ENCODE measurements at regions not wholly inside any gene's neighbourhood (a gene's known extent, or its start where the extent isn't known, plus 50 kb on each side); places are given as distances from the start of the nearest gene placed in this dataset.

- no peak for DNase-seq (ENCODE audit: low spot score)
- peak overlapping the region; percentile 48 to 79 (median 51) for H3K4me3 ChIP-seq (ENCODE audit: low read depth in 1 of 3, low read length in 3 of 3)
- TF ChIP-seq TAF1 (conservative IDR thresholded peaks at IDR 0.05) (peak; percentile 4), RAD21 (IDR thresholded peaks at IDR 0.05) (no peak)
- WGBS = 28% methylated on average over 3 of the region's 3 CpGs
- H3K36me3 ChIP-seq (ENCODE audit: control insufficient read depth in 4 of 4, insufficient read depth in 3 of 4, low read depth in 1 of 4, low read length in 3 of 4) = peaks cover 0 to 4% (median 0%) of the 10 kb centered on the region in 4 donors
- no peaks in the 10 kb centered on the region for H3K27me3 ChIP-seq (ENCODE audit: control insufficient read depth in 4 of 4, insufficient read depth in 4 of 4, low read length in 3 of 4)
- no peaks in the 10 kb centered on the region for H3K9me3 ChIP-seq (ENCODE audit: control insufficient read depth in 4 of 4, low read length in 3 of 4)
- H3K27ac ChIP-seq (ENCODE audit: low read depth in 1 of 2, low read length in 2 of 2) = peak overlapping the region; percentile 84 to 94
- peak overlapping the region; percentile 89 to 92 for H3K9ac ChIP-seq (ENCODE audit: low read depth in 1 of 2, low read length in 2 of 2)
- peaks cover 4 to 32% (median 15%) of the 10 kb centered on the region in 4 donors for H3K4me1 ChIP-seq (ENCODE audit: control insufficient read depth in 4 of 4, insufficient read depth in 4 of 4, low read length in 3 of 4)
Observed at GRCh38 chr2:64731263-64731643, 77.5 kb upstream of the SERTAD2 start.

GRCh38 chr2:64731746-64732145 is 78.0 kb upstream of the SERTAD2 start:
- 75% methylated on average over 5 of the region's 5 CpGs for WGBS
- DNase-seq (ENCODE audit: low spot score) = no peak
- no peak overlapping the region for H3K4me3 ChIP-seq (ENCODE audit: low read depth in 1 of 3, low read length in 3 of 3)
- peak overlapping the region; percentile 89 to 92 for H3K9ac ChIP-seq (ENCODE audit: low read depth in 1 of 2, low read length in 2 of 2)
- H3K27me3 ChIP-seq (ENCODE audit: control insufficient read depth in 4 of 4, insufficient read depth in 4 of 4, low read length in 3 of 4) = no peaks in the 10 kb centered on the region
- peak overlapping the region; percentile 84 to 94 for H3K27ac ChIP-seq (ENCODE audit: low read depth in 1 of 2, low read length in 2 of 2)
- H3K4me1 ChIP-seq (ENCODE audit: control insufficient read depth in 4 of 4, insufficient read depth in 4 of 4, low read length in 3 of 4) = peaks cover 4 to 31% (median 15%) of the 10 kb centered on the region in 4 donors
- H3K9me3 ChIP-seq (ENCODE audit: control insufficient read depth in 4 of 4, low read length in 3 of 4) = no peaks in the 10 kb centered on the region
- H3K36me3 ChIP-seq (ENCODE audit: control insufficient read depth in 4 of 4, insufficient read depth in 3 of 4, low read depth in 1 of 4, low read length in 3 of 4) = peaks cover 0 to 4% (median 0%) of the 10 kb centered on the region in 4 donors
- peak; percentile 51 for TF ChIP-seq YY1 (IDR thresholded peaks at IDR 0.05)
- no peak for TF ChIP-seq CTCF (IDR thresholded peaks at IDR 0.05; ENCODE audit: low read depth, low read length, missing input control)

- DNase-seq (ENCODE audit: low spot score) = no peak
- Histone ChIP-seq H3K27me3 (ENCODE audit: control insufficient read depth in 4 of 4, insufficient read depth in 4 of 4, low read length in 3 of 4) (no peaks in the 10 kb centered on the region), H3K9ac (ENCODE audit: low read depth in 1 of 2, low read length in 2 of 2) (peak overlapping the region in 1 of 2 donors; percentile 67), H3K36me3 (ENCODE audit: control insufficient read depth in 4 of 4, insufficient read depth in 3 of 4, low read depth in 1 of 4, low read length in 3 of 4) (peaks cover 0 to 4% (median 0%) of the 10 kb centered on the region in 4 donors), H3K27ac (ENCODE audit: low read depth in 1 of 2, low read length in 2 of 2) (peak overlapping the region; percentile 84 to 94), H3K4me3 (ENCODE audit: low read depth in 1 of 3, low read length in 3 of 3) (no peak overlapping the region), H3K9me3 (ENCODE audit: control insufficient read depth in 4 of 4, low read length in 3 of 4) (no peaks in the 10 kb centered on the region), H3K4me1 (ENCODE audit: control insufficient read depth in 4 of 4, insufficient read depth in 4 of 4, low read length in 3 of 4) (peaks cover 4 to 31% (median 15%) of the 10 kb centered on the region in 4 donors)
- no peak for TF ChIP-seq TAF1 (conservative IDR thresholded peaks at IDR 0.05)
- TF ChIP-seq SP1 (IDR thresholded peaks at IDR 0.05) = no peak
- TF ChIP-seq YY1 (IDR thresholded peaks at IDR 0.05) = peak; percentile 43
- peak in 1 of 2 donors; percentile 31 for TF ChIP-seq RXRA (IDR thresholded peaks at IDR 0.05)
- no peak for TF ChIP-seq CTCF (IDR thresholded peaks at IDR 0.05; ENCODE audit: low read depth, low read length, missing input control)
- no peak for TF ChIP-seq FOXA1 (IDR thresholded peaks at IDR 0.05)
- TF ChIP-seq HNF4A (conservative IDR thresholded peaks at IDR 0.05) = peak; percentile 58 to 66
- 24% methylated on average over 4 of the region's 4 CpGs for WGBS
Observed at GRCh38 chr2:64732146-64732545, 78.4 kb upstream of the SERTAD2 start.

- Histone ChIP-seq H3K27ac (ENCODE audit: low read depth in 1 of 2, low read length in 2 of 2) (no peak overlapping the region), H3K9me3 (ENCODE audit: control insufficient read depth in 4 of 4, low read length in 3 of 4) (no peaks in the 10 kb centered on the region), H3K4me1 (ENCODE audit: control insufficient read depth in 4 of 4, insufficient read depth in 4 of 4, low read length in 3 of 4) (peaks cover 1 to 12% (median 6%) of the 10 kb centered on the region in 4 donors), H3K36me3 (ENCODE audit: control insufficient read depth in 4 of 4, insufficient read depth in 3 of 4, low read depth in 1 of 4, low read length in 3 of 4) (peaks cover 0 to 4% (median 0%) of the 10 kb centered on the region in 4 donors), H3K4me3 (ENCODE audit: low read depth in 1 of 3, low read length in 3 of 3) (no peak overlapping the region), H3K27me3 (ENCODE audit: control insufficient read depth in 4 of 4, insufficient read depth in 4 of 4, low read length in 3 of 4) (no peaks in the 10 kb centered on the region), H3K9ac (ENCODE audit: low read depth in 1 of 2, low read length in 2 of 2) (no peak overlapping the region)
- no peak for DNase-seq (ENCODE audit: low spot score)
- WGBS = 87% methylated on average over 2 of the region's 2 CpGs
- TF ChIP-seq HNF4G (IDR thresholded peaks at IDR 0.05) = no peak
- no peak for TF ChIP-seq SP1 (IDR thresholded peaks at IDR 0.05)
- no peak for TF ChIP-seq YY1 (IDR thresholded peaks at IDR 0.05)
- TF ChIP-seq GABPA (IDR thresholded peaks at IDR 0.05 in 1 of 2, conservative IDR thresholded peaks at IDR 0.05 in 1 of 2) = no peak
- TF ChIP-seq ATF3 (IDR thresholded peaks at IDR 0.05) = no peak
- no peak for TF ChIP-seq REST (IDR thresholded peaks at IDR 0.05)
- no peak for TF ChIP-seq FOXA2 (IDR thresholded peaks at IDR 0.05)
Observed at GRCh38 chr2:64735504-64735903, 81.8 kb upstream of the SERTAD2 start.

Measured in liver (tissue), 8 donors.